GM23248 (cell line): ENCODE measurements at regions not wholly inside any gene's neighbourhood (a gene's known extent, or its start where the extent isn't known, plus 50 kb on each side); places are given as distances from the start of the nearest gene placed in this dataset.

ENCODE experiments used
- EZH2 ChIP-seq: fragments of 200-600 bp; sonication (generic); IDR thresholded peaks from 2 replicates; pipeline ENCODE4 v1.6.1; 2018; ENCODE audit warnings: antibody characterized with exemption, mild to moderate bottlenecking; ENCODE audit not compliant: insufficient read depth, poor library complexity, severe bottlenecking
- EZH2phosphoT487 ChIP-seq: fragments of 200-600 bp; sonication (generic); IDR thresholded peaks from 2 replicates; pipeline ENCODE4 v1.6.1; 2018; ENCODE audit warnings: antibody characterized with exemption, moderate library complexity, mild to moderate bottlenecking, low read depth; ENCODE audit not compliant: insufficient read depth

GRCh38 chr2:20511130-20511529 is 64.3 kb downstream of the RHOB start:
- no peak for TF ChIP-seq EZH2
- no peak for TF ChIP-seq EZH2phosphoT487
